HUES64 (cell line): ENCODE measurements at regions not wholly inside any gene's neighbourhood (a gene's known extent, or its start where the extent isn't known, plus 50 kb on each side); places are given as distances from the start of the nearest gene placed in this dataset.
A peak's percentile ranks its signal among the peaks of the same experiment; 100 is the strongest.

ENCODE experiments used
- H3K27ac ChIP-seq: 2 replicates; pipeline ENCODE4 v1.7.0; 2013; ENCODE audit warnings: low read depth, low read length, inconsistent platforms
- H3K27me3 ChIP-seq: 2 replicates; pipeline ENCODE4 v1.6.1; 2013; ENCODE audit warnings: mild to moderate bottlenecking, low read length; ENCODE audit not compliant: insufficient read depth
- H3K36me3 ChIP-seq: 2 replicates; pipeline ENCODE4 v1.6.1; 2013; ENCODE audit warnings: mild to moderate bottlenecking, low read length; ENCODE audit not compliant: insufficient read depth
- H3K4me1 ChIP-seq: 2 replicates; pipeline ENCODE4 v1.6.1; 2013; ENCODE audit warnings: mild to moderate bottlenecking, low read length, moderate library complexity; ENCODE audit not compliant: insufficient read depth
- H3K4me3 ChIP-seq: 2 replicates; pipeline ENCODE4 v1.5.1; 2013; ENCODE audit warnings: mild to moderate bottlenecking, low read length, moderate library complexity
- H3K9ac ChIP-seq: 2 replicates; pipeline ENCODE4 v1.6.1; 2013; ENCODE audit warnings: mild to moderate bottlenecking, low read depth, low read length
- H3K9me3 ChIP-seq: 2 replicates; pipeline ENCODE4 v1.6.1; 2013; ENCODE audit warnings: low read depth, low read length; ENCODE audit not compliant: insufficient read depth
- WGBS: fragments of 150-250, 120-280 bp; methylation state at CpG from one replicate; pipeline ENCODE4 v1.1.7; 2013; ENCODE audit warnings: missing lambda C conversion rate; 5-methylcytosine and 5-hydroxymethylcytosine counted together

GRCh38 chr19:34841780-34842179 lies 68.8 kb upstream of the ZNF599 start:
- Histone ChIP-seq H3K9ac (no peak overlapping the region), H3K9me3 (no peaks in the 10 kb centered on the region), H3K4me3 (no peak overlapping the region), H3K27ac (no peak overlapping the region), H3K36me3 (no peaks in the 10 kb centered on the region), H3K27me3 (peaks cover 17% of the 10 kb centered on the region), H3K4me1 (no peaks in the 10 kb centered on the region)
- WGBS, result 76% methylated on average over 10 of the region's 10 CpGs

DNA sequence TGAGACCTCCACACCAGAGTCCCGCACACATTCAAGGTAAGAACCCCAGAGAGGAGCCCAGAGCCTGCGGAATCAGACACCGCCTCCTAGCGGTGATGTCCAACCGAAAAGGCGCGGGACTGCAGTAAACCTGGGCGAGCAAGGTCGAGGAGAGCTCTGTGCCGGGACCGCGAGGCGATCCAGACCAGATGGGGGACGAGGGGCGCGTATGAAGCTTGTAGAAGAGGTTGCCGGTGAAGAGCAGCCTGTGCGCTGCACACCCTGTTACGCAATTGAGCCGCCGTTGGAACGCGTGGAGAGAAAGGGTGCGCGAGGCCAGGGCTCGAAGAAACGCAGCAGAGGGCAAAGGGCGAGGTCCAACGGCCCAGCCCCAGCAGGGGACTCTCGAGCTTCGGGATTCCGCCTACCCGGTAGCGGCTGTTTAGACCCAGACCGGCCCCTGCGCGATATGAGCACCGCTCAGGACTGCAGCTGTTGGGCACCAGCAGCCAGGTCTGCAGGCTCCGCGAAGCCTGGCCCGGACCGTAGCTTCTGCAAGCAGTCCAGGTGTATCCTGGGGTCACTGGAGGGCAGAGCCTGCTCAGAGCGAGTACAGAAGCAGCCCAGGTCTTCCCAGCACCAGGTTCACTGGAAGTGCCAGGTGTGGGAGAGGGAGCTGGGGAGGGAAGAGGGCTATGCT lies 65.9 kb upstream of the ZNF599 start:
- Histone ChIP-seq H3K9ac (peak overlapping the region; percentile 22; the same call in 1 of the 2 replicates), H3K4me3 (peak overlapping the region; percentile 44), H3K4me1 (no peaks in the 10 kb centered on the region), H3K27ac (no peak overlapping the region), H3K27me3 (peaks cover 17% of the 10 kb centered on the region), H3K9me3 (no peaks in the 10 kb centered on the region), H3K36me3 (no peaks in the 10 kb centered on the region)
- 80% methylated on average over 43 of the region's 43 CpGs for WGBS

GRCh38 chr19:34838248-34838647 lies 65.2 kb upstream of the ZNF599 start:
- Histone ChIP-seq H3K4me3 (peak overlapping the region; percentile 44), H3K9me3 (no peaks in the 10 kb centered on the region), H3K27me3 (peaks cover 17% of the 10 kb centered on the region), H3K9ac (peak overlapping the region; percentile 6; the same call in 1 of the 2 replicates), H3K27ac (no peak overlapping the region), H3K4me1 (no peaks in the 10 kb centered on the region), H3K36me3 (no peaks in the 10 kb centered on the region)
- 89% methylated on average over 5 of the region's 6 CpGs for WGBS

- H3K27me3 ChIP-seq, result peaks cover 17% of the 10 kb centered on the region
- H3K4me1 ChIP-seq, result no peaks in the 10 kb centered on the region
- no peaks in the 10 kb centered on the region for H3K36me3 ChIP-seq
- H3K27ac ChIP-seq, result no peak overlapping the region
- H3K9ac ChIP-seq, result no peak overlapping the region
- no peak overlapping the region for H3K4me3 ChIP-seq
- no peaks in the 10 kb centered on the region for H3K9me3 ChIP-seq
- 68% methylated on average over 1 of the region's 1 CpG for WGBS
Observed at GRCh38 chr19:34837262-34837661, 64.2 kb upstream of the ZNF599 start.

DNA sequence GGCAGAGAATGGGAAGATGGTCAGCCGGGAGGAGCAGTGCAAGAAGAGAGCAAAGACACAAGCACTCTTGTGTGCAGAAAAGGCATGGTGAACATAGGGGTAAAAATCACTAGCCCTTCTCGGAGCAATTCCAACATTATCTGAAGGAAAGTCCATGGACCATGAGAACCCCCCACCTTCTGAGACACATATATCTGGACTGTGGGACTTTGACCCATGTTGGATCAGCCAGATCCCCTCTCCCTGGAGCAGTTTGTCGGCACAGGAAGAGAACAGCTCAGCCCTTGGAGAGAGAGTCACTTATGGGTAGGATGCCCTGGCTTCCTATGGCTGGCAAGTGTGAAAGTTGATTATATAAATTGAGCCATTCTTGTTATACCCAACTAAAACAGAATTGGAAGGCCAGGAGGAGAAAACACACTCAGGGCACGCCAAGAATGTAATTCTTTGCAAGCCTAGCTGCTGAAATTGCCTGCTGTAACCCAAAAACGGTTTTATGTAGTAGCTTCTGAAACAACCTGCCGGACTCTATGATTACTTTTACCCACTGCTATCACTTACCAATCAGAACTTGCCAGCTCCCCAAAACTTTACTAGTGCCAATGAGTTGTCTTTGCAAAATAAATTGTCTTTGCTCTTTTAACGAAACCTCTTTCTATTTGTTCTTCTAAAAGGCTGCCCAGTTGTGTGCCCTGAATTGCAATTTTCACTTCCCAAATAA lies 62.8 kb upstream of the ZNF599 start:
- H3K36me3 ChIP-seq, result no peaks in the 10 kb centered on the region
- H3K27ac ChIP-seq, result no peak overlapping the region
- WGBS, result 88% methylated on average over 7 of the region's 7 CpGs

DNA sequence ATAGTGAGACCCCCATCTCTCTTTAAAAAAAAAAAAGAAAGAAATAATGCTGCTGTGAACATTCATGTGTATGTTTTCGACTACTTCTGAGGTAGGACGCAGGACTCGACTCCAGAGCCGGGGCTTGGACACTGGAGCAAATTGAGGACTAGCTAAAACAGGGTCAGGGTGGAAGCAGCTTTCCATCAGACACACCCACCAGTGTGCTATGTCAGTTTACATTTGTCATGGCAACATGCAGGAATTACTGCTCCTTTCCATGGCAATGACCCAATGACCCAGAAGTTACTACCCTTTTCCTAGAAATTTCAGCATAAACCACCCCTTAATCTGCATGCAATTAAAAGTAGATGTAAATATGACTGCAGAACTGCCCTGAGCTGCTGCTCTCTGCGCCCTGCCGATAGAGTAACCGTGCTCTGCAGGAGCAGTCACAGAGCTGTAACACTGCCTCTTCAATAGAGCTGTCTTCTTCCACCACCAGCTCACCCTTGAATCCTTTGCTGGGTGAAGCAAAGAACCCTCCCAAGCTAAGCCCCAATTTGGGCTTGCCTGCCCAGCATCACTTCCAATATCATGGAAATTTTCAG lies 61.6 kb upstream of the ZNF599 start:
- Histone ChIP-seq H3K36me3 (no peaks in the 10 kb centered on the region), H3K9me3 (no peaks in the 10 kb centered on the region), H3K27me3 (peaks cover 12% of the 10 kb centered on the region), H3K9ac (no peak overlapping the region), H3K4me3 (no peak overlapping the region), H3K27ac (no peak overlapping the region), H3K4me1 (no peaks in the 10 kb centered on the region)
- WGBS, result 80% methylated on average over 7 of the region's 7 CpGs

More for the DNA sequence above, 62.8 kb upstream of the ZNF599 start:
- Histone ChIP-seq H3K4me3 (no peak overlapping the region), H3K9me3 (no peaks in the 10 kb centered on the region), H3K4me1 (no peaks in the 10 kb centered on the region), H3K9ac (no peak overlapping the region), H3K27me3 (peaks cover 17% of the 10 kb centered on the region)

GRCh38 chr19:34832581-34833112 lies 59.6 kb upstream of the ZNF599 start:
- Histone ChIP-seq H3K27me3 (no peaks in the 10 kb centered on the region), H3K9ac (no peak overlapping the region), H3K4me1 (no peaks in the 10 kb centered on the region), H3K4me3 (no peak overlapping the region), H3K36me3 (no peaks in the 10 kb centered on the region), H3K9me3 (no peaks in the 10 kb centered on the region), H3K27ac (no peak overlapping the region)
- WGBS, result 94% methylated on average over 37 of the region's 37 CpGs

DNA sequence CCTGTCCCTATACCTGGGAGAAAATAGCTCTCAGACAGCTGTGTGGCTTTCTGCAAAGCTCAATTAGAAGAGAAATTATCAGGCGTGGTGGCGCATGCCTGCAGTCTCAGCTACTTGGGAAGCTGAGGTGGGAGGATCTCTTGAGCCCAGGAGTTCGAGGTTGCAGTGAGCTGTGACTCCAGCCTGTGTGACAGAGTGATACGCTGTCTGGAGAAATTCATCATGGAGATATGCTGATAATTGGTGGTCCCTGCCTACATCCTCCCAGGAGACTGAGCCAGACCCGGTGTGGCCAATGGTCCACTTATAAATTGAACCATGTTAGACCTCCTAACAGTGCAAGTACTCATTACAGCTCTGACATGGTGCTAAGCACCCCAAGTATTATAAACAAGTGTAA lies 58.7 kb upstream of the ZNF599 start:
- Histone ChIP-seq H3K4me1 (no peaks in the 10 kb centered on the region), H3K27ac (no peak overlapping the region), H3K36me3 (no peaks in the 10 kb centered on the region), H3K9ac (no peak overlapping the region), H3K4me3 (no peak overlapping the region), H3K9me3 (no peaks in the 10 kb centered on the region), H3K27me3 (no peaks in the 10 kb centered on the region)
- WGBS, result 74% methylated on average over 5 of the region's 5 CpGs

DNA sequence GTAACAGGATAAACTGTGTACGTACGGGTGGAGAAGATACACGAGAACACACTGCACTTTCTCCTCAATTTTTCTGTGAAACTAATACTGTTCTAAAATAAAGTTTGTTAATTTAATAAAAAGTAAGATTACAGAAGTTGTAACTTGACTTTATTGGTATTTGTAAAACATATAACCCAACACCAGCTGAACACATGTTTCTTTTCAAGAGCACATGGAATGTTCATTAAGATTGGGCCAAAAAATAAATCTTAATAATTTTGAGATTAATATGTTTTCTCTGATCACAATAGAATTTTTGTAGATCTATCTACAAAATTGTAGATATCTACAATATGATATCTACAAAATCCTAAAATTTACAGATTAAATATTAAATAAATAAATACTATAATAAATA lies 55.1 kb upstream of the ZNF599 start:
- peaks cover 3% of the 10 kb centered on the region; the same call in 1 of the 2 replicates for H3K9me3 ChIP-seq
- H3K27ac ChIP-seq, result no peak overlapping the region
- H3K9ac ChIP-seq, result no peak overlapping the region
- H3K4me1 ChIP-seq, result no peaks in the 10 kb centered on the region
- H3K36me3 ChIP-seq, result no peaks in the 10 kb centered on the region
- H3K4me3 ChIP-seq, result no peak overlapping the region
- H3K27me3 ChIP-seq, result no peaks in the 10 kb centered on the region
- WGBS, result 93% methylated on average over 3 of the region's 3 CpGs

DNA sequence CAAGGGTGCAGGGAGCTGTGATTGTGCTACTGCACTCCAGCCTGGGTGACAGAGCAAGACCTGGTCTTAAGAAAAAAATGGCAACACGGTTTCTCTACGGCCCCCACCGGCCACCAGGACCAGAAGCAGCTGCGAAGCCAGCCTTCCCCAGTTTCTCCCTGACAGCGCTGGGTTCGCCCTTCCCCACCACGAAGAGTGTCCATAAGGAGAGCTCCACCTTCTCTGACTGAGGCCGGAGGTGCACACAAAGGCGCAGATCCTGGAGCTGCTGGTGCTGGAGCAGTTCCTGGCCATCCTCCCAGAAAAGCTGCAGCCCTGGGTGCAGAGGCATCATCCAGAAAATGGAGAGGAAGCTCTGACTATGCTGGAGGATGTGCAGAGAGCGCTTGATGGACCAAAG lies 52.2 kb upstream of the ZNF599 start:
- 90% methylated on average over 10 of the region's 10 CpGs for WGBS

DNA sequence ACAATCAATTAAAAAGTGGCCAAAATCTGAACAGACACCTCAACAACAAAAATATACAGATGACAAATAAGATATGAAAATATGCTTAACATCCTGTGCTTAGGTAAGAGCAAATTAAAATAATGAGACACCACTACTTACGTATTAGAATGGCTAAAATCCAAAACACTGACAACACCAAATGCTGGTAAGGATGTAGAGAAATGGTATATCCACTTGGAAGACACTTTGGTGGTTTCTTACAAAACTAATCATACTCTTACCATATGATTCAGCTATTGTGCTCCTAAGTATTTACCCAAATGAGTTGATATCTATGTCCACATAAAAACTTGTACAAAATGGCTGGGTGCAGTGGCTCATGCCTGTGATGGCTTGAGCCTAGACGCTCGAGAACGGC lies 51.7 kb upstream of the ZNF599 start:
- no peak overlapping the region for H3K4me3 ChIP-seq
- H3K27me3 ChIP-seq, result no peaks in the 10 kb centered on the region
- H3K27ac ChIP-seq, result no peak overlapping the region
- no peak overlapping the region for H3K9ac ChIP-seq
- no peaks in the 10 kb centered on the region for H3K36me3 ChIP-seq
- peaks cover 9% of the 10 kb centered on the region; the same call in 1 of the 2 replicates for H3K9me3 ChIP-seq
- 89% methylated on average over 3 of the region's 4 CpGs for WGBS
- no peaks in the 10 kb centered on the region for H3K4me1 ChIP-seq

More for the DNA sequence above, 52.2 kb upstream of the ZNF599 start:
- Histone ChIP-seq H3K9me3 (peaks cover 9% of the 10 kb centered on the region; the same call in 1 of the 2 replicates), H3K9ac (no peak overlapping the region), H3K4me1 (no peaks in the 10 kb centered on the region), H3K36me3 (no peaks in the 10 kb centered on the region), H3K27ac (no peak overlapping the region), H3K27me3 (no peaks in the 10 kb centered on the region), H3K4me3 (no peak overlapping the region)
